ENCODE measurements at regions not wholly inside any gene's neighbourhood (a gene's known extent, or its start where the extent isn't known, plus 50 kb on each side); places are given as distances from the start of the nearest gene placed in this dataset.
"Not testable (repeated sequence)": the region's sequence is repeated elsewhere in the genome, so short reads cannot be mapped to it uniquely, and the experiment has no call there.

DNA sequence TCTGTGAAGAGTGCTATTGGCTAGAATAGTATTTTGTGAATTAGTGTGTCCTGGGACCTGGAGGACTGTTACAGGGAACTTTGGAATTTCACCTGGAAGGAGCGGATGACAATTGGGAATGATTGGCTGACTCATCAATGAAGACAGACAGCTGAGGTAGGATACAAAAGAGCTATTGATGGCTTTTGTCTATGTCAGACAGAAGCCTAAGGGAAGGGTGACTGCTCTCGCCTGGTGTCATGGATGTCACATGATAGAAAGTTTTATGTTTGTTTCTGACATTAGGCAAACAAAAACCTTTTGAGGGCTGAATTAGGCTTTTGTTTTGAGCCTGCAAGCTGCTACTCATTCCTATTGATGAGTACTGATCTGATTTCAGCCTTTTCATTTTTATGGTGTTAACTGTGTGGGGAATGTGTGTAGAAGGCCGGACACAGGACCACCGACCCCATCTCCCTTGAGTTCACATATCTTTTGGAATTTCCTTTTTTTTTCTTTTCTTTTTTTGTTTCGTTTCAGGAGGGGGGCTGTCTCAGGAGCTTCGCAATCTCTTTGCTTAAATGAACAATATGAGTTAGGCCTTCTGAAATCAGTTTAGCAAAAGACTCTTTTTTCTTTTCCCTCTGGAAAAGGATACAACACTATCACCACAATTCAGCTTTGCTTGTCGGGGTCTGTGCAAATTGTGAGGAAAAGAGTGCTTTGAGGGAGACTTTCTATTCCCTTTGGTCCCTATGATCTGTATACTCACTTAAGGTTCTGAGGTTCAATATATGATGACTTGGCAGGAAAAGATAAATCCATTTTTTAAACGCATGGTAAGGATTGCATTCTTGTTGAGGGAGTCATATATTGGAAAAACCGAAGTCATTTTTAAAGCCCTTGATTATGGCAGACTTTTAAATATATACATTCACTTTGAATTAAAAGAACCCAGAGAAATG is 207.9 kb upstream of the FIGN start:
- FAIRE-seq: no peak

DNA sequence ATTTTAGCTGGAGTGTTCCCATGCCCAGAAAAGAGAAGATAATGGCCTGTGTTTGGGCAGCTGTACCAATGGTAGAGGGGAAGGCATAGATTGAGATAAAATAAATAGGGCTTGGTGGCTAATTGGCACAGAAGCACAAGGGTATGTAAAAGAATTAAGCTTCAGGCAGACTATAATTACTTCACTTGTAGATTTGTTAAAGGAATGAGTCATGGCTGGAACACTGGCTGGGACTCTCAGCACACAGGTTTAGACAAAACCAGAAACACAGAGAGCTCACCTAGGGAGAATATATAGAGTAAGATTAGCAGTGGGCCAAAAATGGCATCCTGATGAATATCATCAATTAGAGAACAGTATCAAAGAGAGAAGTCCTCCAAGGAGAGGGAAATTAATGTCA is 198.3 kb upstream of the FIGN start:
- FAIRE-seq: no peak

DNA sequence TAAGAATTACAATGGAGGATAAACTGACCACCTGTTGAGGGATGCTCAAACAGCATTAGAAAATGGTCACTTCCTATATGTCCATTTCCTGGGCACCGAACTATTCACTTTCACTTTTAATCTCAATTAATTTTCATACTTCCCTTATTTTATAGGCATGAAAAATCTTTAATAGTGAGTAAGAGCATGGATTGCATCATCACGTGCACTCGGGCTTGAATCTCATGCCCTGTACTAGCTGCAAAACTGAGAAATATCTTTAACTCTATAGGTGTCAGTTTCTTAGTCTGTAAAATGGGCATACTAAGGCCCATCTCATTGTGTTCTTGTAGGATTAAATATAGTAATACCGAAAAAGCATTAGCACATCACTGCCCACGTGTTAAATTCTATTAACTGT is 183.9 kb upstream of the FIGN start:
- FAIRE-seq: no peak

DNA sequence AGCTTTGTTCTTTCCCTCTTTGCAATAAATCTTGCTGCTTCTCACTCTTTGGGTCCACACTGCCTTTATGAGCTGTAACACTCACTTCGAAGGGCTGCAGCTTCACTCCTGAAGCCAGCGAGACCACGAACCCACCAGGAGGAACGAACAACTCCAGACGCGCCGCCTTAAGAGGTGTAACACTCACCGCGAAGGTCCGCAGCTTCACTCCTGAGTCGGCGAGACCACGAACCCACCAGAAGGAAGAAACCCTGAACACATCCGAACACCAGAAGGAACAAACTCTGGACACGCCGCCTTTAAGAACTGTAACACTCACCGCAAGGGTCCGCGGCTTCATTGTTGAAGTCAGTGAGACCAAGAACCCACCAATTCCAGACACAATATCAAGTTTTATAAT is 178.7 kb upstream of the FIGN start:
- not testable (repeated sequence) for FAIRE-seq

DNA sequence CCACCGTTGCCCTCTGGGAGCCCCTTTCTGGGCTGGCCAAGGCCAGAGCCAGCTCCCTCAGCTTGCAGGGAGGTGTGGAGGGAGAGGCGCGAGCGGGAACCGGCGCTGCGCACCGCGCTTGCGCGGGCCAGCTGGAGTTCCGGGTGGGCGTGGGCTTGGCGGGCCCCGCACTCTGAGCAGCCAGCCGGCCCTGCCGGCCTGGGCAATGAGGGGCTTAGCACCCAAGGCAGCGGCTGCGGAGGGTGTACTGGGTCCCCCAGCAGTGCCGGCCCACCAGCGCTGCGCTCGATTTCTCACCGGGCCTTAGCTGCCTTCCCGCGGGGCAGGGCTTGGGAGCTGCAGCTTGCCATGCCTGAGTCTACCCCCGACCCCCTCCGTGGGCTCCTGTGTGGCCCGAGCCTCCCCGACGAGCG is 177.7 kb upstream of the FIGN start:
- not testable (repeated sequence) for FAIRE-seq

DNA sequence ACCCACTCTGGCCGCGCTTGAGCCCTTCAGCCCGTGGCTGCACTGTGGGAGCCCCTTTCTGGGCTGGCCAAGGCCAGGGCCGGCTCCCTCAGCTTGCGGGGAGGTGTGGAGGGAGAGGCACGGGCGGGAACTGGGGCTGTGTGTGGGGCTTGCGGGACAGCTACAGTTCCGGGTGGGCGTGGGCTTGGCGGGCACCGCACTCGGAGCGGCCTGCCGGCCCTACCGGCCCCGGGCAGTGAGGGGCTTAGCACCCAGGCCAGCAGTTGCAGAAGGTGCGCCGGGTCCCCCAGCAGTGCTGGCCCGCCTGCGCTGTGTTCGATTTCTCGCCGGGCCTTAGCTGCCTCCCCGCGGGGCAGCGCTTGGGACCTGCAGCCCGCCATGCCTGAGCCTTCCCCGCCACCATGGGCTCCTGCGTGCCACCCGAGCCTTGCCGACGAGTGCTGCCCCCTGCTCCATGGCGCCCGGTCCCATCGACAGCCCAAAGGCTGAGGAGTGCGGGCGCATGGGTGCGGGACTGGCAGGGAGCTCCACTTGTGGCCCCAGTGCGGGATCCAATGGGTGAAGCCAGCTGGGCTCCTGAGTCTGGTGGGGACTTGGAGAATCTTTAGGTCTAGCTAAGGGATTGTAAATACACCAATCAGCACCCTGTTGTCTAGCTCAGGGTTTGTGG is 173.7 kb upstream of the FIGN start:
- FAIRE-seq: no peak

DNA sequence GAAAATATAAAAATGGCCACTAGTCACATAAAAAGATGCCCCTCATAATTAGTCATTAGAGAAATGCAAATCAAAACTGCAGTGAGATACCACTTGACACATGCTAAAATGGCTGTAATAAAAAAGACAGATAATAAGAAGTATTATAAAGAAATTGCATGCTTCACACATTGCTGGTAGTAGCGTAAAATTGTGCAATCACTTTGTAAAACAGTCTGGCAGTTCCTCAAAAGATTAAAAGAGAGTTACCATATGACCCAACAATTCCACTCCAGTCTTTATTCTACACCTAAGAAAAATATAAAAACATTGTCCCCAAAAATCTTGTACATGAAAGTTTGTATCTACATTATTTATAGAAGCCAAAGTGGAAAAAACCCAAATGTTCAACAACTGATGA is 170.6 kb upstream of the FIGN start:
- no peak for FAIRE-seq

- no peak for FAIRE-seq
Observed at GRCh38 chr2:163897799-163898198, 162.0 kb upstream of the FIGN start.

DNA sequence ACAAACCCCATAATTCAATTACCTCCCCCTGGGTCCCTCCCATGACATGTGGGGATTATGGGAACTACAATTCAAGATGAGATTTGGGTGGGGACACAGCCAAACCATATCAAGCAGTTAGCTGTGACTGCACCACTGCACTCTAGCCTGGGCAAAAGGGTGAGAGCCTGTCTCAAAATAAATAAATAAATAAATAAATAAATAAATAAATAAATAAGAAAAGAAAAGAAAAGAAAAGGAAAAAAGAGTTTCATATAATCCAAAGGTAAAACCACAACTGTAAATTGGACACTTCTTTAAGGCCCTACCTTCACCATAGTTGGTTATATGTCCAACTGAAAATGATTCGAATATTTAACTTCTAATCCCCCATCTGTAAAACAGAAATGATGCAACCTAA is 157.6 kb upstream of the FIGN start:
- not testable (repeated sequence) for FAIRE-seq

DNA sequence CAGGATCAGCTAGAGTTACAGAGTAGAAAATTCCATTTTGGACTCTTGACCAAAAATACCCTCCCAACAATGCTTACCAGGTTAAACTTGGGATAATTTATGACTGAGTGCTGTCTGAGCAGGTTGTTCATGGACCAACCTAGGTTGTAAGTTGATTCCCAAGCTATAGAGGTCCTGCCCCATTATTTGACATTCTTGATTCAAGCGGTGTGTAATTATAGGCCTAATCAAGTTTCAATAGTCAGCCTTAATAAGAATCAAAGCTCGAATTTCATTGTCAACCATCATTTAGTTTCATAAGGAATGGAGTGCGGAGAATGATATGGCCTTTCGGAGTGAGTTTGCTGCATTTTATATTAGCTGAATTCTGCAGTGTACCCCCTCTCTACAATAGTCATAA is 152.8 kb upstream of the FIGN start:
- no peak for FAIRE-seq

GRCh38 chr2:163887182-163887581 is 151.4 kb upstream of the FIGN start:
- FAIRE-seq: no peak

DNA sequence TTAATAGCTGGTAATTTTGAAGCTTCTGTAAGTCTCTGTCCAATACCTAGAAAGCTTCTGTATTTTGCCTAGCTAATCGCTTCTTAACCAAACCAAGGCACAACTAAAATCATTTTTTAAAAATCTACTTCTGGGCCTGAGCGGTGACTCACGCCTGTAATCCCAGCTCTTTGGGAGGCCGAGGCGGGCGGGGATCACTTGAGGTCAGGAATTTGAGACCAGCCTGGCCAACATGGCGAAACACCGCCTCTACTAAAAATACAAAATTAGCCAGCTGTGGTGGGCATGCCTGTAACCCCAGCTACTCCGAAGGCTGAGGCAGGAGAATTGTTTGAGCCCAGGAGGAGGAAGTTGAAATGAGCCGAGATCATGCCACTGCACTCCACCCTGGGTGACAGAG is 148.6 kb upstream of the FIGN start:
- FAIRE-seq: no peak

- FAIRE-seq: no peak
Observed at GRCh38 chr2:163878718-163879117, 142.9 kb upstream of the FIGN start.

- no peak for FAIRE-seq
Observed at GRCh38 chr2:163877316-163877715, 141.5 kb upstream of the FIGN start.

GRCh38 chr2:163863073-163863472 is 127.3 kb upstream of the FIGN start:
- FAIRE-seq: no peak

- FAIRE-seq: no peak
Observed at GRCh38 chr2:163859951-163860350, 124.1 kb upstream of the FIGN start.

DNA sequence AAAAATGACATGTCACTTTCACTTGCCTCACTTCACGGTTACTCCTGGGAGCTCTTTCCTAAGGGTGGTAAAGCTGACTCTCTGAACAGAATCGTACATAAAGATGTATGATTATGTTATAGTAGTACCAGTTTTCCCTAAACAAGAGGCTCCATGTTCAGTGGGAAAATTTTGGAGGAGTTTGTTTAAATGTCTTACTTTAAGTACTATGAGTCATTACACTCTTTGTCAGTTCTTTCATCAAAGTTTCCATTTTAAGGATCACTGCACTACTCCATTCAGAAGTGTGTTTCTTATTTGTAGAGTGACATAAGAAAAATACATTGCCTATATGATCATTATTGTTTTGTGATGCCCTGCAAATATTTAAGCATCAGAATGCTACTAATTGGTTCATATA is 121.1 kb upstream of the FIGN start:
- FAIRE-seq: no peak

DNA sequence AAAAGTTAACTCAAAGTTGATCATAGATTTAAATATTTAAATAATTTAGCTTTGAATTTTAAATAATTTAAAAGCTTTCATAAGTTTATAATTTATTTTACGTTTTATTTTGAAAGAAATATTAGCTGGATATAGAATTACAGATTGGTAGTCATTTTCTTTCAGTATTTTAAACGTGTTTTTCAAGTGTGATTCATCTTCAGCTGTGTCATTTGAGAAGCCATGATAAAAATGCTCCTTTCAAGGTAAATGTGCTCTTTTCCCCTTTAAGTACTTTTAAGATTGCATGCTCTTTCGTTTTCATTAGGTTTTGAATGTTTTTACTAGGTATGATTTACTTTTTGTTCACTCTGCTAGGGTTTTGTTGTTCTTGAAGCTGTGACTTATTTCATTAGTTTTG is 116.8 kb upstream of the FIGN start:
- peak; percentile 58 for FAIRE-seq

- FAIRE-seq: no peak
Observed at GRCh38 chr2:163849756-163850435, 114.1 kb upstream of the FIGN start.

GRCh38 chr2:163838890-163839289 is 103.1 kb upstream of the FIGN start:
- no peak for FAIRE-seq

DNA sequence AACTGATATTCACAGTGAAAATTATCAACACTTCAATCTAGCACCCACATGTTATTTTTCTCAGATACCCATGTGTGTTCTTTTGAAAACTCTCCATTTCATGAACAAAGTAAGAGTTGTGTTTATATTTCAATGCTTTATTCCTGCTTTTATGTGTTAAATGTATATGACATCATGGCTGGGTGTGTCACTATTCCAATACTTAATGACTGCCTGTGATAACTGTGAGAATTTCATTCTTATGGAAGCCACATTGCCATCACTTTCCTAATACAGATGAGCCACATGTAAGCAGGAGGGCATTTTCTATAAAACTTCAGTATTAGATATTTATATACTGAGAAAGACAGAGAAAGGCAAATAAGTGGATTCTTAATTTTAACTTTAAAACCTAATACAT is 100.4 kb upstream of the FIGN start:
- FAIRE-seq: no peak

DNA sequence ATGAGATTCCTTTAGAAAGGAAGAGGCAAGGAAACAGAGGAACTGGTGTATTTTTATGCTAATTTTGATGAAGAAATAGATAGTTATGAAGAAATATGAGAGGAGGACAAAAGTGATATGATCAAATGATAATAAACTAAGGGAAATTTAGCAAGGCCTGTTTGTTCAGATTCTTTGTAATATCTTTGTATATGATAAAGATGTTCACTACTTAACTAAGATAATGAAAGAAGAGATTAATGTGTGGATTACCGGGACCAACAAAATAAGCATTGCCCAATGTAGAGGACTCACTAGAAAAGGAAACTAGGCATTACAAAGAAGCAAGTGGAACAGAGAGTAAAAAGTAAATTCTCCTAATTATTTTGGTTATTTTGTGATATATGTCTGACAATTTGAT is 99.0 kb upstream of the FIGN start:
- FAIRE-seq: no peak

DNA sequence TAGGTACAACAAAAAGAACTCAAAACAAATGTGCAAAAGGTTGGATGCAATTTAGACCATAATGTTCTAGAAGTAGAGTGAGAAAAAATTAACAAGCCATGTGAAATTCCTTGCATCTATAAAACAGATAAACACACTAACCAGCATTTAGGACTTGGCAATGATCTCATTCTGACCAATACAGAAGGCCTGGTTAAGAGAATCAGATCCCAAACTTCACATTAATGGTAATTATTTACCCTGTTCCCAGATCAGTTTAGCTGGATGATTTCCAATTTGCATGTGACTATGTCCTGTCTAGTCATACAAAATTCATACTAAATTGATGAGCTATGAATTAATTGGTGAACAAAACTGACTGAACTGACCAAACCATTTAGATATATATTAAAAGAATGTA is 98.4 kb upstream of the FIGN start:
- no peak for FAIRE-seq

GRCh38 chr2:163828771-163829170 is 93.0 kb upstream of the FIGN start:
- FAIRE-seq: no peak

Data from colon (tissue), 2 donors.